HuH-7 (cell line): ENCODE measurements at regions not wholly inside any gene's neighbourhood (a gene's known extent, or its start where the extent isn't known, plus 50 kb on each side); places are given as distances from the start of the nearest gene placed in this dataset.
A peak's percentile ranks its signal among the peaks of the same experiment; 100 is the strongest.
"Not testable (repeated sequence)": the region's sequence is repeated elsewhere in the genome, so short reads cannot be mapped to it uniquely, and the experiment has no call there.

Experiments used
- DNase-seq: peaks from one replicate; pipeline ENCODE4 v3.0.0; 2011; ENCODE audit warnings: low spot score

DNA sequence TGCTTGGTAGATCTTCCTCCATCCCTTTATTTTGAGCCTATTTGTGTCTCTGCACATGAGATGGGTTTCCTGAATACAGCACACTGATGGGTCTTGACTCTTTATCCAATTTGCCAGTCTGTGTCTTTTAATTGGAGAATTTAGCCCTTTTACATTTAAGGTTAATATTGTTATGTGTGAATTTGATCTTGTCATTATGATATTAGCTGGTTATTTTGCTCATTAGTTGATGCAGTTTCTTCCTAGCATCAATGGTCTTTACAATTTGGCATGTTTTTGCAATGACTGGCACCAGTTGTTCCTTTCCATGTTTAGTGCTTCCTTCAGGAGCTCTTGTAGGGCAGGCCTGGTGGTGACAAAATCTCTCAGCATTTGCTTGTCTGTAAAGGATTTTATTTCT is 72.4 kb downstream of the HNRNPD start:
- DNase-seq = not testable (repeated sequence)

DNA sequence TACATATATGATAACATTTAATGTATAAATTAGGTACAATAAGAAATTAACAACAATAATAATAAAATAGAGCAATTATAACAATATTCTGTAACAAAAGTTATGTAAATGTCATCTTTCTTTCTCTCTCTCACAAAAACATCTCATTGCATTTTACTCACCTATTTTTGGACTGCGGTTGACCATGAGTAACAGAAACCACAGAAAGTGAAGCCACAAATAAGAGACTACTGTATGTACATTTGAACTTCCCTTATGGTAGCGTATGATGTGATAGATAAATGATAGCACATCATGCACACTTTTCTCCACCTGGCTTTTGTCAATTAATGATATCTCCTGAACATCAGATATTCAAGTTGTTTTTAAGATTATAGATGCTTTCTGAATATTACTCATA is 80.5 kb downstream of the HNRNPD start:
- DNase-seq = no peak

DNA sequence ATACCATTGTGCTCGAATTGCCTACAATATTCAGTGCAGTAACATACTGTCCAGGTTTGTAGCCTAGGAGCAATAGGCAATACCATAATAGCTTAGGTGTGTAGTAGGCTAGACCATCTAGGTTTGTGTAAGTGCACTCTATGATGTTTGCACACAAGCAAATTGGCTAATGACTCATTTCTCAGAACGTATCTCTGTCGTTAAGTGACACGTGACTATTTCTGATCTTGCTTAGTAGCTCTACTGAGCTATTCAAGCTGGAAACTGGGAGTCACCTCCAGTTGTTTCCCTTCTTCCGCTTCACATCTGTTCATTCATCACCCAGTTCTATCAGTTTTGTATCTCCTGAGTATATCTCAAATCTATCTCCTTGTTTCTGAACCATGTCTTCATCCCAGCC is 86.1 kb downstream of the HNRNPD start:
- DNase-seq = no peak

DNA sequence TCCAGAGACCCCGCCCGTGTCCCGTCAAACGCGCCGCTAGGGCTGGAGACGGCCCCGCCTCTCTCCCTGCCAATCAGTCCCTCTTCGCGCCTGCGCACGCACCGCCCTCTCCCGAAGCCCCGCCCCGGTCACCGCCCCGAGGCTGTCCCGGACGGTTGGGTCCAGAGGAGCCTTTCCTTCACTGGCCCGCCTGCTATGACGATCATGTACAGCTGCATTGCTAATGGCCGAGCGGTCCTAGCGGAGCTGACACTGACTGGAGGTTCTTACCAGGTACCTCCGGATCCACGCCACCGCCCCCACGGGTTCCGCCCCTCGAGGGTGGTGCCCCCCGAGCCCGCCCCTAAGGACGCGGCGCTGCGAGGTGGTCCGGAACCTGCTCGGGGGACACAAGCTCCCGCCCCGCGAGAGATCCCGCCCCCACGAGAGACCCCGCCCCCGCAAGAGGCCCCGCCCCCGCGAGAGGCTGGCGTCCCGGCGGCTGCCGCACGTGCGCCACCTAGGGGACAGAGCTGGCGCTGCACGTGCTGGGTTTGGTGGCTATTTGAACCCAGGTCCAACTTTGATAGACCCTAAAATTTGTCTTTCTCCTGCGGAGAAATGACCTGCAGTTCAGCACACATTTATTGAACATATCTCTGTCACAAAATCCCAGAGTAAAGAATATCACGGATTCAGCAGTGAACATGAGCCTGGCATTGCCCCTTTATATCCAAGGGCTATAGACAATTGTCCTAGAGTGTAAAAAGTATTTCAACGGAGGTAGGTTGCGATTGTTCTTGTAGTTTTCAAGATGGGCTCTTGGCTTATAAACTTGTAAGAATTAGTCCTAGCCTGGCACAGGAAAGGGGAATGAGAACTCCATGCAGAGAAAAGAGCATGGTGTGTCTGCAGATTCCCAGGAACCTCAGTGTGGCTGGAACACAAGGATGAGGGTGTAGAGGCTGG is 88.7 kb downstream of the HNRNPD start:
- DNase-seq = peak; percentile 83

DNA sequence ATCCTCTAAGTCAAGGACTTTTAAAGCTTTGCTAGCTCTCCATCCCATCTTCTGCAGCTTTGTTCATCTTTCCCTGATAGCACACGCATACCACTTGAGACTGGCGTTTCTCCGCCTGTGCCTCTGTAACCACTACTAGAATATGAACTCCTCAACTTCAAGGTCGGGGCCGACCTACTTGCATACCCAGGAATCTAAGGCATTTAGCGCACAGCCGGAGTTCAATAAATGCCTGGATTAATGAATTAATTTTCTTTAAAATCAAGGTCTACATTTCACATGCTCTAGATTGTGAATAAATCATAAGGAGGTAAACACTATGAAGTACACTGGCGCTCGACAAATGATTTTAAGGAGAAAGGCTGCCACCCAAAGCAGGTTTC is 89.3 kb downstream of the HNRNPD start:
- no peak for DNase-seq

DNA sequence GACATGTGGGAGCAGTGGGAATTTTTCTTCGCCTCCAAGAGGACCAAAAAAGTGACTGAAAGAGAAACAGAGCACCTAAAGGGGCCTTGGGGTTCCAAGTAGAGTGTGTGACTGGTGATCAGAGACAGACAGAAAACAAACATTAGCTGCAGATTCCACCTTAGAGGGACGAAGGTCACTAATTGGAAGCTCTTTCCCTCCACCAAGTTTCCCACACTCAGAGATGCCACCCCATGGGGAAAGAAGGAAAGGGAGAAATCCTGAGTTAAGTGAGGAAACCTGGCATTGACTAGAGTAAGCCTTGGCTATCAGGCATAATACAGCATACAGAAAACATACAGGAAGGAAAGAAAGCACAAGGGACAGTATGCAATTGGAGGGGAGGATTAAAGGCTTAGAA is 90.9 kb downstream of the HNRNPD start:
- no peak for DNase-seq

DNA sequence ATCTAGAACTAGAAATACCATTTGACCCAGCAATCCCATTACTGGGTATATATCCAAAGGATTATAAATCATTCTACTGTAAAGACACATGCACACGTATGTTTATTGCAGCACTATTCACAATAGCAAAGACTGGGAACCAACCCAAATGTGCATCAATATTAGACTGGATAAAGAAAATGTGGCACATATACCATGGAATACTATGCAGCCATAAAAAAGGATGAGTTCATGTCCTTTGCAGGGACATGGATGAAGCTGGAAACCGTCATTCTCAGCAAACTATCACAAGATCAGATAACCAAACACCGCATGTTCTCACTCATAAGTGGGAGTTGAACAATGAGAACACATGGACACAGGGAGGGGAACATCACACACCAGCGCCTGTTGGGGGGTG is 94.2 kb downstream of the HNRNPD start:
- DNase-seq = not testable (repeated sequence)

DNA sequence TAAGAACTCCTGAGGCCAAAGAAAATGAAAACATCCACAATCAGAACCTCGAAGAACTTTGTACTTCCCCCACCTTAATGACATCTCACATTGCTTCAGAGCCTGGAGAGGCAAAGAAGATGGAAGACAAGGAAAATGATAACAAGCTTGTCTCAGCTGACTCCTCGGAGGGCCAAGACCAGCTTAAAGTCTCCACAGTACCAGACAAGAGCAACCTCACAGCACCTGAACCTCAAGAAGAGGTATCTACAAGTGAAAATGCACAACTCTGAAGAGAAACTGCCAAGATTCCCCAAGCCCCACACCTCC is 97.5 kb downstream of the HNRNPD start:
- no peak for DNase-seq

DNA sequence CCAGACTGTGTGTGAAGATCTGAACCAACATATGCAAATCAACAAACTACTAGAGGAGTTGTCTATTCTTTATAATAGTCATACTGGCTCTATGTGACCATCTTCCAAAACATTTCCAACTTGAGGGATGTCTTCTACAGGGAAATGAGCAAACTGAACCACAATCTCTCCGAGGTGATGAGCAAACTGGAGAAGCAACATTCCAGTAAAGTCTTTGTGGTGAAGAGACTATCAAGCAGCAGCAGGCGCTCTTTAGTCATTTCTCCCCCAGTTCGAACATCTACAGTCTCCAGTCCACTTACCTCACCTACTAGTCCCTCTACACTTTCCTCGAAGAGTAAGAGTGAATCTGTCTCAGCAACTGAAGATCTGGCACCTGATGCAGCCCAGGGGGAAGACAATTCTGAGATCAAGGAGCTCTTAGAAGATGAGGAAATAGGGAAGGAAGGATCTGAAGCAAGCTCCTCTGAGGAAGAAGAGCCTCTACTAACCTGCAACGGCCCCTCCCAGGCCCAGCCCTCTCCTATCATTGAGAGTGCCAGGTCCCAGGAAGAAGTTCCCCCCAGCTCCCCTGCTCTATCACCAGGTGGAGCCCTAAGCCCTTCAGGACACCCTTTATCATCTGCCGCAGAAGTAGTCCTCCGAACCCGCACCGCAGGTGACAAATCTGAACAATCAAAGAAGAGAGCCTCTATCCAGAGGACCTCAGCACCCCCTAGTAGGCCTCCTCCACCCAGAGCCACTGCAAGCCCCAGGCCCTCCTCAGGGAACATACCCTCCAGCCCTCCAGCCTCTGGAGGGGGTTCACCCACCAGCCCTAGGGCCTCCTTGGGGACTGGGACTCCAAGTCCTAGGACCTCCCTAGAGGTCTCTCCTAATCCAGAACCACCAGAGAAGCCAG is 98.1 kb downstream of the HNRNPD start:
- no peak for DNase-seq

DNA sequence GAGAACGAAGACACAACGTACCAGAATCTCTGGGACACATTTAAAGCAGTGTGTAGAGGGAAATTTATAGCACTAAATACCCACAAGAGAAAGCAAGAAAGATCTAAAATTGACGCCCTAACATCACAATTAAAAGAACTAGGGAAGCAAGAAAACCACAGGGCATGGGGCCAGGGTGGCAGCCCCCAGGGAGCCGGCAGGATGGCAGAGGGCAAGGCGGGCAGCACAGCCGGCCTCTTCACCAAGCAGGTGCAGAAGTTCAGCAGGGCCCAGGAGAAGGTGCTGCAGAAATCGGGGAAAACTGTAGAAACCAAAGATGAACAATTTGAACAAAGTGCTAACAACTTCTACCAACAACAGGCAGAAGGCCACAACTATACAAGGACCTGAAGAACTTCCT is 99.1 kb downstream of the HNRNPD start:
- not testable (repeated sequence) for DNase-seq

DNA sequence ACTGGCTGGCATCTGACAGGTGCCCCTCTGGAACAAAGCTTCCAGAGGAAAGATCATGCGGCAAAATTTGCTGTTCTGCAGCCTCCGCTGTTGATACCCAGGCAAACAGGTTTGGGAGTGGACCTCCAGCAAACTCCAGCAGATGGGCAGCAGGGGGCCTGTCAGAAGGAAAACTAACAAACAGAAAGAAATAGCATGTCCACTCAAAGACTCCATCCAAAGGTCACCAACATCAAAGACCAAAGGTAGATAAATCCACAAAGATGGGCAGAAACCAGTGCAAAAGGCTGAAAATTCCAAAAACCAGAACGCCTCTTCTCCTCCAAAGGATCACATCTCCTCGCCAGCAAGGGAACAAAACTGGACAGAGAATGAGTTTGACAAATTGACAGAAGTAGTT is 101.3 kb downstream of the HNRNPD start:
- not testable (repeated sequence) for DNase-seq

DNA sequence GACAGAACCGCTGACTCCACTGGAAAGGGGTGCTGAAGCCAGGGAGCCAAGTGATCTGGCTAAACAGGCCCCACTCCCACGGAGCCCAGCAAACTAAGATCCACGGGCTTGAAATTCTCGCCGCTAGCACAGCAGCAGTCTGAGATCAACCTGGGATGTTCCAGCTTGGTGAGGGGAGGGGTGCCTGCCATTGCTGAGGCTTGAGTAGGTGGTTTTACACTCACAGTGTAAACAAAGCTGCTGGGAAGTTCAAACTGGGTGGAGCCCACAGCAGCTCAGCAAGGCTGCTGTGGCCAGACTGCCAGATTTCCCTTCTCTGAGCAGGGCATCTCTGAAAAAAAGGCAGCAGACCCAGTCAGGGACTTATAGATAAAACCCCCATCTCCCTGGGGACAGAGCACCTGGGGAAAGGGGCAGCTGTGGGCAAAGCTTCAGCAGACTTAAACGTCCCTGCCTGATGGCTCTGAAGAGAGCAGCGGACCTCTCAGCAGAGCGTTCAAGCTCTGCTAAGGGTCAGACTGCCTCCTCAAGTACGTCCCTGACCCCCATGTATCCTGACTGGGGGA is 101.8 kb downstream of the HNRNPD start:
- DNase-seq = not testable (repeated sequence)

DNA sequence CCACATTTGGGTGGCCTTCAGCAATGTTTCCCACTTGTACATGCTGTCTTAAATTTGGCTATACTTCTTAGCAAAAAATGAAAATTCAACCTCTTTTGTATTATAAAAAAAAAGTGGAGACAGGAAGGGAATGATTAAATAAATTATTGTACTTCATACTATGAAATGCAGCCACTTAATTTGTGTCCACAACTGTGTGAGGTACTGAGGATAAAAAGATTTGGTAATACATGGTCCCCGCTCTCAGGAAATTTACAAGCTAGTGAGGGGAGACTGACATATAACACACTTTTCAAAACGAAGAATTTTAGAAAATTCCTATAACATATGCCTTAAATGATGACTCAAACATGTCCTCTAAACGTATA is 105.0 kb downstream of the HNRNPD start:
- DNase-seq = no peak

DNA sequence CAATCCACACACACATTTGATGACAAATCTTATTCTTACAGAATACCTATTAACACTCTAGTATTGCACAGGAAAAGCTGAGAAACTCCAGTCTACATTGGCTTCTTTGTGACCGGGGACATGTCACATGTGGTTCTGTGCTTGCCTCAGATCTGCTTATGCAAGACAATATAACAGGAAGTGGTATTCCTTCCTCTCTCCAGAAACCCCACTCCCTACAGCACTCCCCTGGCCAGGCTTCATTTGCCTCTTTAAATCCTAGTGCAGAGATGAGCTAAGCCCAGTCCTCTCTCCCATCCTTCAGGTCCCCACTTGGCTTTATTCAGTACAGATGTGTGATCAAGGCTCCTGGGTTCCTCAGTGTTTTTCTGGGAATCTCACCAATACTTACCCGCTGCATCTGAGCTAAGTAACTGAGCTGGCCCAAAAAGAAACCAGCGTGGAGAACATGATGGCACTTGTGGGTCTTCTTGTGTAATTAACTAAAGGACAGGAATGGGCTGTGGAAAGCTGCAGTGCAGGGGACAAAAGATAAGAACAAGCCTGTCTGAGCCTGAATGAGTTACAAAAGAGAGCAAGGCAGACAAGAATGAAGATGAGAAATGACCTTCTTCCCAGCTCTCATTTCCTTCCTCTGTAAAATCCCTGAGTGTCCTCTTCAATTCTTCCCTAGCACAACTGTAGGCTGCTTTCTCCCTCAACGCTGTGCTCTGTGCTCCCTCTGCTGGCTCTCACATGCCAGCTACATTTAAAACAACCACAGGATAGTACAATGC is 105.6 kb downstream of the HNRNPD start:
- peak; percentile 45 for DNase-seq

DNA sequence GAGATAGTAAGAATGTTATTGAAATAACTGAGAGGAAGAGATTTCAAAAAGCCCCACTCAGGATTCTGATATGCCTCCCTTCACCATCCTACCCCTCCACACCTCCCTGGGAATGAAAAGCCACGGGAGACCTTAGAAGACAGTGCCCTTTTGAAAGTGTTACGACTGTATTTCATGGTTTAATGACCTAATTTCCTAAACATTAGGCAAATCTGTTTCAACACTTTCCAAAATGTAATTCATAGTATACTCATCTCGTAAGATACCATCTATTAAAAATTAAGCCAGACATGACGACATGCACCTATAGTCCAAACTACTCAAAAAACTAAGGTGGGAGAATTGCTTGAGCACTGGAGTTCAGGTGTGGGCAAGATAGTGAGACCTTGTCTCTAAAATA is 106.3 kb downstream of the HNRNPD start:
- no peak for DNase-seq

DNA sequence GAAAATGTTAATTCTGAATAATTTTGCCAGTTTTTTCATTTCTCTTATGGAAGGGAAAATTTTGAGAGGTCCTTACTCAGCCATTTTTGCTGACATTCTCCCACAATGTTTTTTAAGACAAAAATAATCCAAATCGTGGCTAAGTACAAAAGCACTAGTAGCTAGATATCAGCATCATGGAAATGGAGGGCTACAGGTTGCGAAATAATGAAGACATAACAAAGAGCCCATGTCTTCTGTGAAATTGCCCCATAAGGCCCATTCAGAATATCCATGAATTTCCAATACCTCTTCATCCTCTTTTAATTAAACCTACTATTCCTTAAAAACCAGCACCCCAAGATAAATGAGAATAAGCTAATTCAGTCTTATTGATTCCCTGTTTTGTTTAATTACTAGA is 107.4 kb downstream of the HNRNPD start:
- DNase-seq = no peak

DNA sequence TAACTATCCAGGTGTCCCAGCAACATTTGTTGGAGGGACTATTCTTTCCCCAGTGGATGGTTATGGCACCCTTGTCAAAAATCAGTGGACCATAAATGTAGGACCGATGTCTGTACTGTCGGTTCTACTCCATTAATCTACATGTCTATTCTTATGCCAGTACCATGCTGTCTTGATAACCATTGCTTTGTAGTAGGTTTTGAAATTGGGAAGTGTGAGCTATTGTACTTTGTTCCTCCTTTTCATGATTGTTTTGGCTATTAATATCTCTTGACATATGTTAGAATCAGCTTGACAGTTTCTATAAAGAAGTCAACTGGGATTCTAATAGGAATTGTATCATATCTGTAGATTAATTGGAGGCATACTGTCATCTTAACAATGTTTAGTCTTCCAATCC is 112.7 kb downstream of the HNRNPD start:
- DNase-seq = no peak

DNA sequence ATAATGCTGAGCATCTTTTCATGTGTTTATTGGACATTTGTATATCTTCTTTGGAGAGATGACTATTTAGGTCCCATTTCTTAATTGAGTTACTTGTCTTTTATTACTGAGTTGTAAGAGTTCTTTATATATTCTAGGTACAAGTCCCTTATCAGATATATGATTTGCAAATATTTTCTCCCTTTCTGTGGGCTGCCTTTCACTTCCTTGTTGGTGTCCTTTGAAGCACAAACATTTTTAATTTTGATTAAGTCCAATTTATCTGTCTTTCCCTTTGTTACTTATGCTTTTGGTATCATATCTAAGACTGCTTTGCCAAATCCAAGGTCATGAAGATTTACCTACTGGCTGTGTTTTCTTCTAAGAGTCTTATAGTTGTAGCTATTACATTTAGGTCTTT is 113.2 kb downstream of the HNRNPD start:
- no peak for DNase-seq

DNA sequence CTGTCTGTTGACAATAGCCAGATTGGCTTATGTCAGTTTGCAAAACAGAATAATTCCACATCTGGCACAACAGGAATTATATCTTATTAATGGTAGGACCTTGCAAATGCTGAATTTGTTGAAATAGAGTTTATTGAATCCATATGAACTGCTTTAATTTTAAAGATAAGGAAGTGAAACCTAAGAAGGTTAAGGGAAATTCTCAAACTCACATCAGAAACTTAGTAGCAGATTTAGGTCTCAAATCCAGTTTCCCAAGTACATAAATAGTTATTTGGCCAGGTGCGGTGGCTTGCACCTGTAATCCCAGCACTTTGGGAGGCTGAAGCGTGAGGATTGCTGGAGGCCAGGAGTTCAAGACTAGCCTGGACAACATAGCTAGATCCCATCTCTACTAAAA is 117.1 kb downstream of the HNRNPD start:
- DNase-seq = no peak

DNA sequence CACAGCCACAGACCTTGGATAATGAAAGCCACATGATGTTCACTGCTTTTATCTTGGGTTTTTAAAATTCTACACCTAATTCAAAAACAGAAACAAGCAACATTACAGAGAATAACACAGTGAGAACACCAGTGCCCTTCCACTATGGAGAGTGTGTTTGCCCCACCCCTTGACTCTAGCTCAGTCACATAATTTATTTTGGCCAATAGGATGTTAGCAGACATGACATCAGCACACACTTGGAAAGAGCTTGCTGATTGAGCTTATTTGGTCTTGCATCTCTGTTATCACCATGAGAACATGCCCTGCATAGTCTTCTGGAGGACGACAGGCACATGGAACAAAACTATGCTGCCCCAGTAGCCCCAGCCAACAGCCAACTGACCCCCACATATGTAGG is 118.1 kb downstream of the HNRNPD start:
- no peak for DNase-seq

DNA sequence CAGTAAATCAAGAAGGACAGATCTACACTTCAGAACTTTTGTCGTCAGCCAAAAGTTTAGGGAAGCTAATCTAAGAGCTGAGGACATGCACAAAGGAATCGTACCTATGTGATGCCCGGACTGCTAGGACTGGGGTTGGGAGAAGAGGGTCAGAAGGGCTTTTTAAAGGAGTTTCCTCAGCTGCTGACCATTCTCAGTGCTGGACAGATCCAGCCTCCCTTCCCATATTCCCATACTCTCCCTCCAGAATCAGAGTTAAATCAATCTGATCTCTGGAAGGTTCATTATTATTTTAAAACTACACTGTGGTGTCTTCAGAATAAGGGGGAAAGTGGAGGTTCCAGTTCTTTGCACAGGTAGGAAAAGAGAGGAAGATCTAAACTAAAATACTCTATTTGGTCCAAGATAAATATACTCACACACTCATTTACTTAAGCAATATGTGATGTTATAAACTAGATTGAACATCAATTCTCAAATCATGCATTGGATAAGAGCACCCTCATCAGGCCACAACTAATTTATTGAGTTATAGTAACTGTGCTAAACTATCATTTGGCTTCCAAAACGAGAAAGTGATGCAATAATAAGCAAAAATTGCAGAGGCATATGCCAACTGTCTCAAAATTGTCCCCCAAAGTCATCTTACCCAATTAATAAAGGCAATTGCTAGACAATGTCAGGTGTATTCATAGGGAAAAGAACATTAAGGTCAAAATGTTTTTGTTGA is 124.7 kb downstream of the HNRNPD start:
- no peak for DNase-seq

DNA sequence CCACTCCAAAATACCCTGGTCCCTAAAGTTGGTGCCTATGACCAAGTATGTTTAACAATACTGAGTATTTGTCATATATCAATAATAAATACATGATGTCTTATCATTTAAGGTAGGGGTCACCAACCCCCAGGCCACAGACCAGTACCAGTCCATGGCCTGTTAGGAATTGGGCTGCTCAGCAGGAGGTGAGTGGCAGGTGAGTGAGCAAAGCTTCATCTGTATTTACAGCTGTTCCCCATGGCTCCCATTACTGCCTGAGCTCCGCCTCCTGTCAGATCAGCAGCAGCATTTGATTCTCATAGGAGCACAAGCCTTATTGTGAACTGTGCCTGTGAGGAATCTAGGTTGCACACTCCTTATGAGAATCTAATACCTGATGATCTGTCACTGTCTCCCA is 126.2 kb downstream of the HNRNPD start:
- DNase-seq = no peak
